Stimulated activated effector memory CD8-positive, alpha-beta T cell treated with anti-CD3 and anti-CD28 coated beads, Interleukin-12 subunit alpha, Interleukin-12 subunit beta, amount 100 ng/mL, for 72 hours (primary cell): ENCODE measurements at regions not wholly inside any gene's neighbourhood (a gene's known extent, or its start where the extent isn't known, plus 50 kb on each side); places are given as distances from the start of the nearest gene placed in this dataset.

Source experiments
- ATAC-seq: fragments of 150-1000 bp; cut with Tn5 transposase; 2 replicates; pipeline ENCODE4 v1.10.0; 2021
- DNase-seq, 2 donors: peaks; one replicate each; pipeline ENCODE4 v3.0.0; 2021 to 2022; ENCODE audit warnings: low spot score in 2 of 2
- H3K27ac Mint-ChIP-seq: one replicate; pipeline ENCODE4 v1.8.0; 2022; ENCODE audit warnings: mild to moderate bottlenecking, mixed read lengths
- H3K36me3 Mint-ChIP-seq: one replicate; pipeline ENCODE4 v1.8.0; 2022; ENCODE audit warnings: mild to moderate bottlenecking, mixed read lengths
- H3K4me1 Mint-ChIP-seq: one replicate; pipeline ENCODE4 v1.8.0; 2022; ENCODE audit warnings: mixed read lengths
- H3K4me3 Mint-ChIP-seq: one replicate; pipeline ENCODE4 v1.8.0; 2022; ENCODE audit warnings: mild to moderate bottlenecking, mixed read lengths
- H3K9me3 Mint-ChIP-seq: one replicate; pipeline ENCODE4 v1.8.0; 2022; ENCODE audit warnings: mixed read lengths

GRCh38 chr6:91694016-91694654 is 1107.3 kb upstream of the MAP3K7 start:
- Mint-ChIP-seq H3K27ac (no peak overlapping the region), H3K36me3 (no peaks in the 10 kb centered on the region), H3K9me3 (peaks cover 4% of the 10 kb centered on the region), H3K4me1 (no peaks in the 10 kb centered on the region), H3K4me3 (no peak overlapping the region)
- ATAC-seq = no peak
- DNase-seq = no peak

- H3K27ac Mint-ChIP-seq = no peak overlapping the region
- DNase-seq = no peak
- H3K4me3 Mint-ChIP-seq = no peak overlapping the region
- peaks cover 7% of the 10 kb centered on the region for H3K9me3 Mint-ChIP-seq
- H3K36me3 Mint-ChIP-seq = no peaks in the 10 kb centered on the region
- no peaks in the 10 kb centered on the region for H3K4me1 Mint-ChIP-seq
- no peak for ATAC-seq
These were observed 1104.6 kb upstream of the MAP3K7 start for GRCh38 chr6:91691449-91691848.

GRCh38 chr6:91683240-91683639 is 1096.4 kb upstream of the MAP3K7 start:
- Mint-ChIP-seq H3K9me3 (peaks cover 8% of the 10 kb centered on the region), H3K36me3 (no peaks in the 10 kb centered on the region), H3K27ac (no peak overlapping the region), H3K4me3 (no peak overlapping the region), H3K4me1 (no peaks in the 10 kb centered on the region)
- no peak for ATAC-seq
- DNase-seq = no peak

- Mint-ChIP-seq H3K4me3 (no peak overlapping the region), H3K27ac (no peak overlapping the region), H3K4me1 (no peaks in the 10 kb centered on the region), H3K9me3 (peaks cover 8% of the 10 kb centered on the region), H3K36me3 (no peaks in the 10 kb centered on the region)
- ATAC-seq (no peak), DNase-seq (no peak)
These were observed 1094.4 kb upstream of the MAP3K7 start for GRCh38 chr6:91681296-91681695.

DNA sequence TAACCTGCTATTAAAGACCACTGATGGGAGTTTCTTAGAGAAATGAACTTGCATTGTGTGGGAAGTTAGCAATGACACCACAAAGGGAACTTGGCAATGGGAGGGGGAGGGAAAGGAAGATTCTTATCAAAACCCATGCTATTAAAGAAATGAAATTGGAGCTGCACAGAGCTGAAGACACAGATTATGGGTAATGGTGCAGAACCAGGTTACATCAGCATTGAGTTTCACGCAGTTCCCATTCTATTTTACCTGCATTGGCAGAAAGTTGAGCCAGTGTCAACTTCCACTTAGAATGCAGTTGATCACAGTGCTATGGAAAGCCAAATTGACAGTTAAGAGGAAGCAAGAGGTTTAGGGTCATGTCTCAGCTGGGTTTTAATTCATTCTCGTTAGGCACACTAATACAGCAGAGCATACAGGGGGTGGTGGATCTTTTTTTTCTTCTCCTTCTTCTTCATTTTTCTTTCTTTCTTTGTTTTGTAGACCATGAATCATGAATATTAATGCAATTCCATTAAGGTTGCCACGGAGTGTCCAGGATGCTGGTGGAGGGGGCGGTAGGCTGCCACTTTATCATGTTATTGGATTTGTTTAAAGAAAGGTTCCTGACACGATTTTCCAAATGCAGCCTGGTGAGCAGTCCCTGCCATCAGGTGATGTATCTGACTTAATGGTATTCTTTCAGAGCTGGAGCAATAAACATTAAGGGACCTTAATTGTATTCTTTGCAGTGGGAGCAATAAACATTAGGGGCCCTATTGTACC is 1092.0 kb upstream of the MAP3K7 start:
- no peak overlapping the region for H3K4me3 Mint-ChIP-seq
- ATAC-seq = no peak
- H3K36me3 Mint-ChIP-seq = no peaks in the 10 kb centered on the region
- H3K9me3 Mint-ChIP-seq = peaks cover 5% of the 10 kb centered on the region
- no peak overlapping the region for H3K27ac Mint-ChIP-seq
- DNase-seq = no peak
- no peaks in the 10 kb centered on the region for H3K4me1 Mint-ChIP-seq

DNA sequence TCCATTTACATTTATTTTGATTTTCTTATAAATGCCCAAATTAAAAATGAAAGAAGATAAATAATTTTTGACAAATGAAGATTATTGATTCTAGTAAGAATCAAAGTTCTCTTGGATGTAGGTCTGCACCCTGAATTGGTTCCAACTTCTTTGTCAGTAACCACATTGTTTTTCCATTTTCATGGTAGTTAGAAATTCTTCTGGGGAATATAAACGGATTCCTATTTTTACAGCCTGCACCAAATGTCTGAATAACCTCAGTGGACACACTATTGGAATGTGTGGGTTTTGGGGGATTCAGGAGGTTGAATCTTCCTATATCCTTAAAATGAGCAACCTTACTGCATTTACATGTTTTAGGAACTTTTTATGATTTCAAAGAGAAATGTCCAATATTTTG is 1085.3 kb upstream of the MAP3K7 start:
- Mint-ChIP-seq H3K4me1 (no peaks in the 10 kb centered on the region), H3K4me3 (no peak overlapping the region), H3K27ac (no peak overlapping the region), H3K9me3 (peaks cover 3% of the 10 kb centered on the region), H3K36me3 (no peaks in the 10 kb centered on the region)
- ATAC-seq = no peak
- DNase-seq = no peak

DNA sequence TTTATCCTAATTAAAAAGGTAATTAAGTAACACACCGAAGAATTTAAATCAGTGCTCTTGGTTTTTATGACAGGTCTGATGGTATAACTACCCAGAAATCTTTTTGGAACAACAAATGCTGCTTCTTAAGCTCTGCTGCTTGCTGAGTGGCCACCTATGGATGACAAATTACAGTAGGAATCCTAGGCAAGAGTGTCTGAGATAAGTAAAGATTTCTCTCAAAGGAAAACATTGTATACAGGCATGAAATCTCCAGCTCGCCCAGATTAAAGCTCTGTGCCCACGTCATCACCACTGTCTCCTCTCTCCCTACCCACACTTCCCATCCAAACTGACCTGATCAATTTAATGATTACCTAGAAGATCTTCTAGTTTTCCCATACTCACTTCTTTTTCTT is 1083.0 kb upstream of the MAP3K7 start:
- Mint-ChIP-seq H3K36me3 (no peaks in the 10 kb centered on the region), H3K4me3 (no peak overlapping the region), H3K27ac (no peak overlapping the region), H3K9me3 (peaks cover 3% of the 10 kb centered on the region), H3K4me1 (no peaks in the 10 kb centered on the region)
- ATAC-seq (no peak), DNase-seq (no peak)

DNA sequence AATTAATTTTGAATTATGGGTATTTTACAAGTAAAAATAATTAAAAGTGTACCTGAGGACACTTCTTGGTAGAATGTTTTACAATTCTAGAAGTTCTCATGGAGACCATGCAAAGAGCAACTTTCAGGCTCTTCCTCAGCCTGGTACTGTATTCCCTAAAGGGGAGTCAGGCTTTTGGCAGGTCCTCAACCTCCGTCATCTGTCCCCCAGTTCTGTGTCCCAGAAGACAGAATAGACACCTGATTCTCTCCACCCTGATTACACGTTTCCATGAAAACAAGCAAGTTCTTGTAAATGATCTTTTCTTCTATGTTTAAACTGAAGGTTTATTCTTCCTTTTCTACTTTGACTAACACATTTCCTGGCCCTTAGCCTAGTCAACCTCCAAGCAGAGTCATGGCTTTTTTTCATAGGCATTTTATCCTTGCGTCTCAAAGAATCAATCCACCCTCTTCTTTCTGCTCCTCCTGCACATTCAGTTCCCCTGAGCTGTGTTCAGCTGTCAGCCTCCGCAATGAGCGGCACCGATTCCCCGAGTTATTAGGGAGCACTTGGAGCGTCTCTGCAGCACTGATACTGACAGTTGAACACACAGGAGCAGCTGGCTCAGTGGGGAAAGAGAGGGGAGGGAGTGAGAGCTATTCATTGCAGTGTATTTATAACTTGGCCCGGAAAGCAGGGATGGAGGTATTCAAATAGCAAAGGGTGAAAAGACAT is 1082.4 kb upstream of the MAP3K7 start:
- Mint-ChIP-seq H3K9me3 (peaks cover 3% of the 10 kb centered on the region), H3K4me1 (no peaks in the 10 kb centered on the region), H3K4me3 (no peak overlapping the region), H3K36me3 (no peaks in the 10 kb centered on the region), H3K27ac (no peak overlapping the region)
- DNase-seq = no peak
- no peak for ATAC-seq

DNA sequence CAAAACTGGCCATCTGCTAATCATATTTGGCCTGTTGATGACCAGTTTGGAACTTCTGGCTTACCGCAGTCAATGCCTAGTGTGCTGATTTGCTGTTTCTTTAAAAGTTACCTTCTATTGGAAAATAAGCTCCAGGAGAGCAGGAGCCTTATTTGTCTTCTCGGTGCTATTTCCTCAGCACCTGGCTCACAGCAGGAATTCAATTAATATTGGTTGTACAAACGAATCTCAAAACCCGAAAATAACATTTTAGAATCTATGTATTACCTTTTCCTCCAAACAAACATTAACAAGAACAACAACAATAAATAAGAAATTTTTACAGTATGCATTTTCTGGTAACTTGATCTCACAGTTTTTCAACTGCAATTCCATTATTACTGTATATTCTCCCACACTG is 1080.7 kb upstream of the MAP3K7 start:
- DNase-seq (no peak), ATAC-seq (no peak)
- Mint-ChIP-seq H3K4me3 (no peak overlapping the region), H3K27ac (no peak overlapping the region), H3K9me3 (peaks cover 5% of the 10 kb centered on the region), H3K36me3 (no peaks in the 10 kb centered on the region), H3K4me1 (no peaks in the 10 kb centered on the region)

GRCh38 chr6:91664327-91664959 is 1077.6 kb upstream of the MAP3K7 start:
- no peak overlapping the region for H3K4me3 Mint-ChIP-seq
- H3K27ac Mint-ChIP-seq = no peak overlapping the region
- H3K9me3 Mint-ChIP-seq = peaks cover 2% of the 10 kb centered on the region
- DNase-seq (no peak), ATAC-seq (no peak)
- H3K36me3 Mint-ChIP-seq = no peaks in the 10 kb centered on the region
- no peaks in the 10 kb centered on the region for H3K4me1 Mint-ChIP-seq

- DNase-seq (no peak), ATAC-seq (no peak)
- Mint-ChIP-seq H3K4me1 (no peaks in the 10 kb centered on the region), H3K27ac (no peak overlapping the region), H3K36me3 (no peaks in the 10 kb centered on the region), H3K4me3 (no peak overlapping the region), H3K9me3 (peaks cover 9% of the 10 kb centered on the region)
These were observed 1074.0 kb upstream of the MAP3K7 start for GRCh38 chr6:91660893-91661292.

GRCh38 chr6:91659891-91660290 is 1073.0 kb upstream of the MAP3K7 start:
- Mint-ChIP-seq H3K27ac (no peak overlapping the region), H3K4me3 (no peak overlapping the region), H3K36me3 (no peaks in the 10 kb centered on the region), H3K9me3 (peaks cover 9% of the 10 kb centered on the region), H3K4me1 (no peaks in the 10 kb centered on the region)
- no peak for DNase-seq
- no peak for ATAC-seq

DNA sequence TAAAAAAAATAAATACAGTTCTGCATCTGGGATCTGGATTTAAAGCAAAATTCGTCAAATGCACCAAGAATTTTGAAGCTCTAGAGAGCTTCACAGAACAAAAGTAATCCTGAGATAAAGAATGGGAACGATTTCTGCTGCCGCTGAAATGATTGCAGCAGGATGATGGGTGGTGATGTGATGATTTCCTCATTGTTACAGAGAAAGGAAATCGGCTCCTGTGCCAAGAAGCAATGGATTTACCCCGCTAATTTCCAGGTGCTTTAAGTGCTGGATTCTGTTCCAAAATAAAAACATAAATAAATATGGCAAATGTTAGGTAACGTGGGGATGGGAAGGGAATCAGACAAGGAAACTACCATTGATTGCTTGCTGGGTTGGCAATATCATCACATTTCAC is 1067.9 kb upstream of the MAP3K7 start:
- ATAC-seq = no peak
- no peaks in the 10 kb centered on the region for H3K4me1 Mint-ChIP-seq
- H3K36me3 Mint-ChIP-seq = no peaks in the 10 kb centered on the region
- DNase-seq = no peak
- H3K4me3 Mint-ChIP-seq = no peak overlapping the region
- no peak overlapping the region for H3K27ac Mint-ChIP-seq
- H3K9me3 Mint-ChIP-seq = peaks cover 13% of the 10 kb centered on the region

- no peak overlapping the region for H3K27ac Mint-ChIP-seq
- no peaks in the 10 kb centered on the region for H3K4me1 Mint-ChIP-seq
- DNase-seq (no peak), ATAC-seq (no peak)
- no peak overlapping the region for H3K4me3 Mint-ChIP-seq
- no peaks in the 10 kb centered on the region for H3K36me3 Mint-ChIP-seq
- H3K9me3 Mint-ChIP-seq = peaks cover 13% of the 10 kb centered on the region
These were observed 1067.5 kb upstream of the MAP3K7 start for GRCh38 chr6:91654357-91654756.

DNA sequence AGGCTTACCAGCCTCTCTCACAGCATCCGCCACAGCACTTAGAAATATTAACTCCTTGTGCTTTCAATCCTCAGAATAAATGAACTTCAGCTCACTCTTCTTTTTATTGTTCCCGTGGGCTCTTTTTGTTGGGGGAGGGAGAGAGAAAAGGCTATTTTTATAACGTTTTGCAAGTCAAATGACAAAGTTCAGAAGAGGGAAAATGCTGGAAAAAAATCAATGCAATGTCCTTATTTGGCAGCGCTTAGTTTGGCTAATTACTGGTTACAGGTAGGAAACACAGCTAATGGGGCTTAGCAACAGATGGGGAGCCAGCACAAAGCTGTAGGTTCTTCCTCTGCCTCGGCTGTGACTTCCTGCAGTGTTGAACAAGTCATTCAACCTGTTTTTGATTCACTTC is 1067.0 kb upstream of the MAP3K7 start:
- Mint-ChIP-seq H3K36me3 (no peaks in the 10 kb centered on the region), H3K27ac (no peak overlapping the region), H3K4me3 (no peak overlapping the region), H3K4me1 (no peaks in the 10 kb centered on the region), H3K9me3 (peaks cover 11% of the 10 kb centered on the region)
- no peak for ATAC-seq
- DNase-seq = no peak
